Inflammatory macrophage treated with lipopolysaccharide for 1 hour (primary cell): ENCODE measurements at regions not wholly inside any gene's neighbourhood (a gene's known extent, or its start where the extent isn't known, plus 50 kb on each side); places are given as distances from the start of the nearest gene placed in this dataset.

ENCODE experiments used
- DNase-seq, 2 donors: peaks; one replicate each; pipeline ENCODE4 v3.0.0-alpha.2; 2020 to 2022

DNA sequence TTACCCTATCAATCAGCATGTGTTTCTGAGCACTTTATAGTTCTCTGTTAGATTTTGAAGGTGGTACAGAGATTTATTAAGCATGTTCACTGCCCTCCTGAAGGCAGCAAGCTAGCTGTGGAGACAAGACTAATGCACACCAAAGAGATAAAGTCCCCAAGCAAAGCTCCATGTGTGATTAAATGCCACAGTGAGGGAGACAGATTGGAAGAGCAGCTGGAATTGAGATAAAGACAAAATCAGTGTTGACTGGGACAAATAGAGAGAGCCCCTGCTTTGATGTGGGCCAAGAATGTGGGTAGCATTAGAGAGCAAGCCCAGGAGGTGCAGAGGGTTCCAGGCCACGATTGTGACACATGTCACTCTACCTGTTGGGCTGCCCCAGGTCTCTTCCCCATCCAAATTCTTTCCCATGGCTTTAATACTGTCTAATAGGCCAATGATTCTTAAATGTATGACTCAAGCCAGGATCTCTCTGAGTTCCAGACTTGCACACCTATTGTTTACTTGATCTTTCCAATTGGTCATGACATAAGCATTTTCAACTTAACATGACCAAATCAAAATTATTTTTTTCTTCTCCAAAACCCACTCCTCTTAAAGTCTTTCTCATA is 60.1 kb upstream of the ZC3H12C start:
- DNase-seq: no peak

DNA sequence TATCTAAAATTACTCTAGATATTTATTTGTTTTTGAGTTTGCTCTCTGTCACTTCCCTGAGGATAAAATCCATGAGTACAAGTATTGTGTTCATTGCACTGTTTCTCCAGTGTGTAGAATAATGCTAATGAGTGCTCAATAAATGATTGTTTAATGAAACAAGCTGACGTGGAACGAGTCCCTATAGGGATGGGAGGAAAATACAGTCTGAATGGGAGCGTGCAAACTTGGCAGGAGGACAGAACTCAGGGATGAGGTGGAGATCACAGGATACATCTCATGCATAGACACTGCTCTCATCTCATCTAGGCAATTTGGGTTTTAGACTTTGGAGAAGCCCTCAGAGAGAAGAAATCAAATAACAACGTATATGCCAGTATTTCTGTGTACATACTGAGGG is 58.4 kb upstream of the ZC3H12C start:
- no peak for DNase-seq

DNA sequence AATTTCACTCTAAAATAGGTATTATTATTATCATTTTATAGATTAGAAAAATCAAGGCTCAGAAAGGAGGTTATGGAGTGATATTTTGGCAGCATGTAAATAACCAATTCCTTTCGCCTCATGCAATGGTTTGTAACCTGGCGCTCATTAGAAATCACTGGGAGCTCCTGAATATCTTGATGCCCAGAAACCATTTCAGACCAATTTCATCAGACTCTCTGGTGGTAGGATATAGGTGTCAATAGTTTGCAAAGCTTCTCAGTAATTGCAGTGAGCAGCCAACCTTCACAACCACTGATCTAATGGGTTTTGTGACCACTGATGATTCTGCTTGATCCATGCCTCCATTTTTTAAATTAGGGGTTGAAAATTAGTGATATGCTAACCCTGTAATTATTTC is 57.8 kb upstream of the ZC3H12C start:
- DNase-seq: no peak

DNA sequence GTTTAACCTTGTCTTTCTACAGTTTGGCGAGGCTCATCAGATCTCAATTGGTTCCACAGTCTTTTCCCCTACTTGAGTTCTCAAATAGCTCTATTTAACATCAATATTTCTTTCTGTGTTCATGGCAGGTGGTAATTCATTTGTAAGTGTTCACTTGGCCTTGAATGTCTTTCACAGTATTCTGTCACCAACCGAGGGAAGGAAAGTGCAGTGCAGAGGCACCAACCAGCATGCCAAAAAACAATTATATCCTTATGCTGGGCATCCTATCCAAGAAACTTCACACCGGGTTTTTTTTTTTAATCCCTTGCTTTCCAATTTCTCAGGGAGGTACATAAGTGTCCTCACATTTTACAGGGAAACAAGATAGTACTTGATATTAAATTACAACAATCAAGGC is 55.0 kb upstream of the ZC3H12C start:
- DNase-seq: no peak
